Breast epithelium (tissue), 4 donors: ENCODE measurements at regions not wholly inside any gene's neighbourhood (a gene's known extent, or its start where the extent isn't known, plus 50 kb on each side); places are given as distances from the start of the nearest gene placed in this dataset.

Experiments
- DNase-seq, 2 donors: peaks; one replicate each; pipeline ENCODE4 v3.0.0-alpha.2; 2019; ENCODE audit warnings: low spot score in 2 of 2
- H3K27ac ChIP-seq, 2 donors: fragments of 200-600 bp; sonication (generic) in 1 of 2; one replicate each; pipeline ENCODE4 v1.5.1; 2016 to 2019; ENCODE audit warnings: mild to moderate bottlenecking in 1 of 2
- H3K27me3 ChIP-seq, 2 donors: fragments of 200-600 bp; sonication (generic) in 1 of 2; one replicate each; pipeline versions ENCODE4 v1.5.1 to v1.6.0; 2017 to 2019; ENCODE audit warnings: control low read depth in 1 of 2, mild to moderate bottlenecking in 1 of 2
- H3K36me3 ChIP-seq: fragments of 200-600 bp; one replicate; pipeline ENCODE4 v1.5.1; 2019
- H3K4me1 ChIP-seq, 2 donors: fragments of 200-600 bp; sonication (generic); one replicate each; pipeline ENCODE4 v1.5.1; 2016 to 2019; ENCODE audit warnings: control low read depth in 1 of 2
- H3K4me3 ChIP-seq, 3 donors: fragments of 200-600 bp; sonication (generic); 1 replicate in 2 of 3; 2 replicates in 1 of 3; pipeline ENCODE4 v1.5.1; 2016 to 2019; ENCODE audit warnings: mild to moderate bottlenecking in 3 of 3, moderate library complexity in 2 of 3
- H3K9me3 ChIP-seq, 2 donors: fragments of 200-600 bp; sonication (generic) in 1 of 2; one replicate each; pipeline ENCODE4 v1.5.1; 2016 to 2019; ENCODE audit warnings: control low read depth in 1 of 2
- CTCF ChIP-seq, 3 donors: fragments of 450-650 bp; IDR thresholded peaks; one replicate each; pipeline ENCODE4 v1.5.1; 2016 to 2017; ENCODE audit warnings: antibody characterized with exemption in 3 of 3, mild to moderate bottlenecking in 3 of 3, moderate library complexity in 3 of 3
- POLR2A ChIP-seq: fragments of 450-650 bp; IDR thresholded peaks from one replicate; pipeline ENCODE4 v1.6.1; 2016; ENCODE audit warnings: antibody characterized with exemption, mild to moderate bottlenecking, moderate library complexity
- POLR2AphosphoS5 ChIP-seq, 3 donors: sonication (generic); formaldehyde crosslinking; IDR thresholded peaks; one replicate each; pipeline ENCODE4 v1.6.1; 2017; ENCODE audit warnings: antibody characterized with exemption in 3 of 3
- intact Hi-C: fragments of 100-400 bp; cut with DNase I; formaldehyde crosslinking; loops from one replicate; pipeline ENCODE4 v1.15.1; 2023; ENCODE audit warnings: low total_unique reads

GRCh38 chr9:113775749-113776148 is 100.4 kb upstream of the ZNF618 start:
- no peaks in the 10 kb centered on the region for H3K27me3 ChIP-seq
- no peak overlapping the region for H3K27ac ChIP-seq
- no peaks in the 10 kb centered on the region for H3K4me1 ChIP-seq
- TF ChIP-seq POLR2AphosphoS5 (IDR thresholded peaks at IDR 0.05) (no peak), CTCF (IDR thresholded peaks at IDR 0.05) (no peak)
- H3K36me3 ChIP-seq = no peaks in the 10 kb centered on the region
- intact Hi-C loops = no loop called here
- peaks cover 0 to 3% of the 10 kb centered on the region in 2 donors for H3K9me3 ChIP-seq
- DNase-seq = no peak
- no peak overlapping the region for H3K4me3 ChIP-seq

- H3K4me1 ChIP-seq = no peaks in the 10 kb centered on the region
- no peak for TF ChIP-seq POLR2AphosphoS5 (IDR thresholded peaks at IDR 0.05)
- intact Hi-C loops = no loop called here
Observed at GRCh38 chr9:113776194-113776593, 99.9 kb upstream of the ZNF618 start.

GRCh38 chr9:113781381-113781780 is 94.7 kb upstream of the ZNF618 start:
- no peak for DNase-seq
- no peaks in the 10 kb centered on the region for H3K27me3 ChIP-seq
- intact Hi-C loops = no loop called here
- H3K36me3 ChIP-seq = no peaks in the 10 kb centered on the region
- H3K4me1 ChIP-seq = no peaks in the 10 kb centered on the region
- TF ChIP-seq POLR2AphosphoS5 (IDR thresholded peaks at IDR 0.05) = no peak
- no peak for TF ChIP-seq POLR2A
- TF ChIP-seq CTCF (IDR thresholded peaks at IDR 0.05) = no peak
- no peak overlapping the region for H3K27ac ChIP-seq
- no peak overlapping the region for H3K4me3 ChIP-seq
- H3K9me3 ChIP-seq = no peaks in the 10 kb centered on the region

More at GRCh38 chr9:113776194-113776593, 99.9 kb upstream of the ZNF618 start:
- Histone ChIP-seq H3K27me3 (no peaks in the 10 kb centered on the region), H3K27ac (no peak overlapping the region), H3K4me3 (no peak overlapping the region), H3K36me3 (no peaks in the 10 kb centered on the region), H3K9me3 (peaks cover 0 to 3% of the 10 kb centered on the region in 2 donors)
- no peak for DNase-seq

GRCh38 chr9:113781896-113782295 is 94.2 kb upstream of the ZNF618 start:
- Histone ChIP-seq H3K27ac (no peak overlapping the region), H3K9me3 (no peaks in the 10 kb centered on the region), H3K4me3 (no peak overlapping the region), H3K36me3 (no peaks in the 10 kb centered on the region), H3K4me1 (no peaks in the 10 kb centered on the region), H3K27me3 (no peaks in the 10 kb centered on the region)
- DNase-seq = no peak
- TF ChIP-seq CTCF (IDR thresholded peaks at IDR 0.05) (no peak), POLR2A (no peak), POLR2AphosphoS5 (IDR thresholded peaks at IDR 0.05) (no peak)
- intact Hi-C loops = no loop called here

- Histone ChIP-seq H3K27me3 (no peaks in the 10 kb centered on the region), H3K4me1 (no peaks in the 10 kb centered on the region), H3K4me3 (no peak overlapping the region), H3K27ac (no peak overlapping the region), H3K9me3 (no peaks in the 10 kb centered on the region), H3K36me3 (no peaks in the 10 kb centered on the region)
- no peak for TF ChIP-seq CTCF (IDR thresholded peaks at IDR 0.05)
- no peak for DNase-seq
- intact Hi-C loops = no loop called here
Observed at GRCh38 chr9:113783475-113783874, 92.6 kb upstream of the ZNF618 start.

- H3K4me1 ChIP-seq = no peaks in the 10 kb centered on the region
- intact Hi-C loops = no loop called here
- no peak overlapping the region for H3K27ac ChIP-seq
- no peaks in the 10 kb centered on the region for H3K36me3 ChIP-seq
- TF ChIP-seq CTCF (IDR thresholded peaks at IDR 0.05) = no peak
- no peak for TF ChIP-seq POLR2A
- TF ChIP-seq POLR2AphosphoS5 (IDR thresholded peaks at IDR 0.05) = no peak
- no peaks in the 10 kb centered on the region for H3K27me3 ChIP-seq
- H3K4me3 ChIP-seq = no peak overlapping the region
- DNase-seq = peak in 1 of 2 donors; percentile 49
- no peaks in the 10 kb centered on the region for H3K9me3 ChIP-seq
Observed at GRCh38 chr9:113785334-113785733, 90.8 kb upstream of the ZNF618 start.
